ENCODE measurements at regions not wholly inside any gene's neighbourhood (a gene's known extent, or its start where the extent isn't known, plus 50 kb on each side); places are given as distances from the start of the nearest gene placed in this dataset.

- no peak for TF ChIP-seq CTCF (IDR thresholded peaks at IDR 0.05; ENCODE audit: low read depth, low read length)
- no peak for TF ChIP-seq POLR2A (IDR thresholded peaks at IDR 0.05; ENCODE audit: extremely low read depth, insufficient read length)
Observed at GRCh38 chr15:79606831-79607355, 174.8 kb downstream of the MINAR1 start.
